HEK293 (cell line): ENCODE measurements at regions not wholly inside any gene's neighbourhood (a gene's known extent, or its start where the extent isn't known, plus 50 kb on each side); places are given as distances from the start of the nearest gene placed in this dataset.

Experiments used
- CTCF ChIA-PET: fragments of 350-600 bp; formaldehyde crosslinking; extraction: SDS; loops from one replicate; lab custom pipeline; 2021; ENCODE audit warnings: antibody characterized with exemption; lab: Yijun Ruan, JAX
- POLR2A ChIA-PET: fragments of 300-600 bp; formaldehyde crosslinking; extraction: SDS; loops from one replicate; lab custom pipeline; 2020; ENCODE audit warnings: antibody characterized with exemption, inconsistent platforms; lab: Yijun Ruan, JAX
- H3K27ac ChIP-seq: fragments of 200-500 bp; sonication (Bioruptor generic); 2 replicates; pipeline ENCODE4 v1.5.1; 2014; ENCODE audit warnings: low read depth, low read length, control low read depth, inconsistent platforms; ENCODE audit errors: extremely low read depth
- H3K36me3 ChIP-seq, 2 experiments: fragments of 200-500 bp in 1 of 2; sonication (Bioruptor generic) in 1 of 2; 1 replicate in 1 of 2; 2 replicates in 1 of 2; pipeline ENCODE4 v1.5.1; 2014 to 2017; ENCODE audit warnings: inconsistent platforms in 2 of 2, low read length in 2 of 2; ENCODE audit not compliant: control insufficient read depth in 2 of 2, insufficient read depth in 1 of 2
- H3K4me1 ChIP-seq: fragments of 200-500 bp; sonication (Bioruptor generic); 2 replicates; pipeline ENCODE4 v1.5.1; 2014; ENCODE audit warnings: mild to moderate bottlenecking, low read length, inconsistent platforms; ENCODE audit not compliant: control insufficient read depth, insufficient read depth
- H3K4me3 ChIP-seq: 2 replicates; pipeline ENCODE4 v1.5.1; 2011; ENCODE audit warnings: low read depth, mild to moderate bottlenecking, control low read depth, low read length, moderate library complexity
- H3K9me3 ChIP-seq: fragments of 200-500 bp; sonication (Bioruptor generic); 2 replicates; pipeline ENCODE4 v1.5.1; 2014; ENCODE audit warnings: low read depth, low read length, inconsistent platforms; ENCODE audit not compliant: control insufficient read depth, insufficient read depth
- BCL11A ChIP-seq: fragments of 450-650 bp; formaldehyde crosslinking; IDR thresholded peaks from 2 replicates; pipeline ENCODE4 v1.5.1; 2016; ENCODE audit warnings: low read depth, missing biosample characterization, missing genetic modification characterization
- GFI1B ChIP-seq: fragments of 450-650 bp; formaldehyde crosslinking; IDR thresholded peaks from 2 replicates; pipeline ENCODE4 v1.5.1; 2016; ENCODE audit warnings: missing biosample characterization, missing genetic modification characterization
- HOXD13 ChIP-seq: sonication (generic); formaldehyde crosslinking; IDR thresholded peaks from 2 replicates; pipeline ENCODE4 v1.8.0; 2022; ENCODE audit warnings: missing genetic modification reagents, borderline replicate concordance
- KLF1 ChIP-seq: fragments of 450-650 bp; formaldehyde crosslinking; IDR thresholded peaks from 2 replicates; pipeline ENCODE4 v1.5.1; 2016; ENCODE audit warnings: missing biosample characterization, missing genetic modification characterization
- KLF16 ChIP-seq: fragments of 450-650 bp; formaldehyde crosslinking; IDR thresholded peaks from 2 replicates; pipeline ENCODE4 v1.5.1; 2017; ENCODE audit warnings: missing biosample characterization, missing genetic modification characterization
- MZF1 ChIP-seq: fragments of 450-650 bp; formaldehyde crosslinking; IDR thresholded peaks from 2 replicates; pipeline ENCODE4 v1.5.1; 2017; ENCODE audit warnings: missing biosample characterization, missing genetic modification characterization, borderline replicate concordance
- SALL2 ChIP-seq: fragments of 450-650 bp; formaldehyde crosslinking; IDR thresholded peaks from 2 replicates; pipeline ENCODE4 v1.5.0; 2017; ENCODE audit warnings: missing biosample characterization, mild to moderate bottlenecking, missing genetic modification characterization, borderline replicate concordance
- YY2 ChIP-seq: fragments of 450-650 bp; formaldehyde crosslinking; IDR thresholded peaks from 2 replicates; pipeline ENCODE4 v1.5.1; 2016; ENCODE audit warnings: missing biosample characterization, missing genetic modification characterization
- ZIC2 ChIP-seq: fragments of 450-650 bp; formaldehyde crosslinking; IDR thresholded peaks from 2 replicates; pipeline ENCODE4 v1.5.1; 2016; ENCODE audit warnings: missing biosample characterization, missing genetic modification characterization
- ZNF155 ChIP-seq: fragments of 450-650 bp; formaldehyde crosslinking; IDR thresholded peaks from 2 replicates; pipeline ENCODE4 v1.5.1; 2016; ENCODE audit warnings: missing biosample characterization, missing genetic modification characterization
- ZNF16 ChIP-seq: fragments of 450-650 bp; formaldehyde crosslinking; IDR thresholded peaks from 2 replicates; pipeline ENCODE4 v1.5.1; 2016; ENCODE audit warnings: low read depth, missing biosample characterization, missing genetic modification characterization
- ZNF2 ChIP-seq: fragments of 450-650 bp; formaldehyde crosslinking; IDR thresholded peaks from 2 replicates; pipeline ENCODE4 v1.5.1; 2016; ENCODE audit warnings: missing biosample characterization, missing genetic modification characterization
- ZNF214 ChIP-seq: fragments of 450-650 bp; formaldehyde crosslinking; IDR thresholded peaks from 2 replicates; pipeline ENCODE4 v1.5.1; 2017; ENCODE audit warnings: missing biosample characterization, mild to moderate bottlenecking, missing genetic modification characterization, borderline replicate concordance
- ZNF24 ChIP-seq: fragments of 450-650 bp; formaldehyde crosslinking; IDR thresholded peaks from 2 replicates; pipeline ENCODE4 v1.5.1; 2016; ENCODE audit warnings: missing biosample characterization, missing genetic modification characterization
- ZNF248 ChIP-seq: fragments of 450-650 bp; formaldehyde crosslinking; IDR thresholded peaks from 2 replicates; pipeline ENCODE4 v1.5.1; 2017; ENCODE audit warnings: missing biosample characterization, missing genetic modification characterization
- ZNF274 ChIP-seq, 2 experiments: fragments of 200-500 bp in 1 of 2; fragments of 450-650 bp in 1 of 2; sonication (Bioruptor generic) in 1 of 2; formaldehyde crosslinking in 1 of 2; IDR thresholded peaks; 2 replicates each; pipeline versions ENCODE4 v1.5.1 to v1.6.1; 2014 to 2016; ENCODE audit warnings: borderline replicate concordance in 1 of 2, inconsistent platforms in 1 of 2, low read length in 1 of 2, missing biosample characterization in 1 of 2, missing genetic modification characterization in 1 of 2
- ZNF335 ChIP-seq: fragments of 450-650 bp; formaldehyde crosslinking; conservative IDR thresholded peaks from 2 replicates; pipeline ENCODE4 v1.5.1; 2016; ENCODE audit warnings: missing biosample characterization, missing genetic modification characterization
- ZNF37A ChIP-seq: fragments of 450-650 bp; IDR thresholded peaks from 2 replicates; pipeline ENCODE4 v1.5.1; 2018; ENCODE audit warnings: missing biosample characterization, missing genetic modification characterization
- ZNF426 ChIP-seq: fragments of 450-650 bp; formaldehyde crosslinking; IDR thresholded peaks from 2 replicates; pipeline ENCODE4 v1.5.1; 2017; ENCODE audit warnings: missing biosample characterization, missing genetic modification characterization, mild to moderate bottlenecking, inconsistent platforms, moderate library complexity
- ZNF488 ChIP-seq: fragments of 450-650 bp; formaldehyde crosslinking; IDR thresholded peaks from 2 replicates; pipeline ENCODE4 v1.5.1; 2016; ENCODE audit warnings: missing biosample characterization, missing genetic modification characterization
- ZNF518A ChIP-seq: fragments of 450-650 bp; formaldehyde crosslinking; conservative IDR thresholded peaks from 2 replicates; pipeline ENCODE4 v1.5.1; 2016; ENCODE audit warnings: low read depth, missing biosample characterization, missing genetic modification characterization
- ZNF521 ChIP-seq: fragments of 450-650 bp; formaldehyde crosslinking; IDR thresholded peaks from 2 replicates; pipeline ENCODE4 v1.5.1; 2017; ENCODE audit warnings: missing biosample characterization, mild to moderate bottlenecking, missing genetic modification characterization
- ZNF626 ChIP-seq: fragments of 450-650 bp; sonication (Bioruptor Pico); formaldehyde crosslinking; IDR thresholded peaks from 2 replicates; pipeline ENCODE4 v1.5.1; 2018; ENCODE audit warnings: missing biosample characterization, missing genetic modification characterization, inconsistent platforms
- ZNF645 ChIP-seq: fragments of 450-650 bp; formaldehyde crosslinking; IDR thresholded peaks from 2 replicates; pipeline ENCODE4; 2016; ENCODE audit warnings: missing biosample characterization, missing genetic modification characterization
- ZNF658 ChIP-seq: fragments of 450-650 bp; formaldehyde crosslinking; IDR thresholded peaks from 2 replicates; pipeline ENCODE4; 2016; ENCODE audit warnings: missing biosample characterization, missing genetic modification characterization
- ZNF785 ChIP-seq: fragments of 450-650 bp; formaldehyde crosslinking; IDR thresholded peaks from 2 replicates; pipeline ENCODE4 v1.5.1; 2016; ENCODE audit warnings: missing biosample characterization, missing genetic modification characterization
- ZNF792 ChIP-seq: fragments of 450-650 bp; formaldehyde crosslinking; IDR thresholded peaks from 2 replicates; pipeline ENCODE4 v1.5.1; 2016; ENCODE audit warnings: missing biosample characterization, missing genetic modification characterization
- ZNF843 ChIP-seq: fragments of 450-650 bp; formaldehyde crosslinking; IDR thresholded peaks from 2 replicates; pipeline ENCODE4 v1.5.1; 2016; ENCODE audit warnings: missing biosample characterization, missing genetic modification characterization
- TF ChIP-seq, protein P1 (sequence below): fragments of 450-650 bp; formaldehyde crosslinking; IDR thresholded peaks from 2 replicates; pipeline ENCODE4 v1.5.1; 2016; ENCODE audit warnings: missing biosample characterization, missing genetic modification characterization

- TF ChIP-seq ZNF274 (IDR thresholded peaks at IDR 0.05; ENCODE audit: low read length) (no peak), ZNF274 (tag by site-specific recombination; IDR thresholded peaks at IDR 0.05; ENCODE audit: borderline replicate concordance) (no peak), ZNF626 (tag by site-specific recombination) (no peak), YY2 (tag by site-specific recombination) (no peak), ZNF335 (no peak), ZNF518A (no peak), ZNF2 (tag by site-specific recombination) (no peak), ZNF24 (tag by site-specific recombination) (no peak), ZIC2 (tag by site-specific recombination) (no peak)
Measured at GRCh38 chr1:65090406-65090805, 57.6 kb upstream of the AK4 start (continued).

- ChIA-PET CTCF (no interaction called here), POLR2A (no interaction called here)
- H3K9me3 ChIP-seq, result no peaks in the 10 kb centered on the region
- no peaks in the 10 kb centered on the region for H3K36me3 ChIP-seq
- no peak overlapping the region for H3K27ac ChIP-seq
- TF ChIP-seq GFI1B (tag by site-specific recombination) (no peak), HOXD13 (no peak), ZNF214 (tag by site-specific recombination) (no peak), ZNF426 (tag by site-specific recombination) (no peak), ZNF785 (tag by site-specific recombination) (no peak), ZNF843 (tag by site-specific recombination) (no peak), ZNF645 (no peak), ZNF248 (tag by site-specific recombination) (no peak), ZNF155 (tag by site-specific recombination) (no peak), ZNF16 (tag by site-specific recombination) (no peak), KLF1 (no peak)
- peaks cover 7% of the 10 kb centered on the region; the same call in 1 of the 2 replicates for H3K4me1 ChIP-seq
- H3K4me3 ChIP-seq, result no peak overlapping the region
Measured at GRCh38 chr1:65092691-65093090, 55.3 kb upstream of the AK4 start.

DNA sequence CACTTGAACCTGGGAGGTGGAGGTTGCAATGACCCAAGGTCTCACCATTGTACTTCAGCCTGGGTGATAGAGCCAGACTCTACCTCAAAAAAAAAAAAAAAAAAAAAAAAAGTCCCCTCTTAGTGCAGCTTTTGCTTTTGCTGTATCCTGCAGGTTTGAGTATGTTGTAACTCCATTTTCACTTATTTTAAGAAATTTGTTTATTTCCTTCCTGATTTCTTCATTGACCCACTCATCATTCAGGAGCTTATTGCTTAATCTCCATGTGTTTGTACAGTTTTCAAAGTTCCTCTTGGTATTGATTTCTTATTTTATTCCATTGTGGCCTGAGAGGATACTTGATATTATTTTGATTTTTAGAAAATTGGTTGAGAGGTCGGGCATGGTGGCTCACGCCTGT is 50.9 kb upstream of the AK4 start:
- Histone ChIP-seq H3K4me3 (no peak overlapping the region), H3K9me3 (no peaks in the 10 kb centered on the region), H3K27ac (no peak overlapping the region), H3K36me3 (no peaks in the 10 kb centered on the region), H3K4me1 (no peaks in the 10 kb centered on the region)
- POLR2A ChIA-PET, result interaction anchor here (0.6 kb wide), 1 partner anchor 389 kb away, joined by 3 read pairs; no protein-coding TSS in a partner anchor
- TF ChIP-seq ZNF488 (tag by site-specific recombination), result no peak
- no peak for TF ChIP-seq KLF16 (tag by site-specific recombination)
- TF ChIP-seq MZF1, result no peak
- TF ChIP-seq, protein P1, sequence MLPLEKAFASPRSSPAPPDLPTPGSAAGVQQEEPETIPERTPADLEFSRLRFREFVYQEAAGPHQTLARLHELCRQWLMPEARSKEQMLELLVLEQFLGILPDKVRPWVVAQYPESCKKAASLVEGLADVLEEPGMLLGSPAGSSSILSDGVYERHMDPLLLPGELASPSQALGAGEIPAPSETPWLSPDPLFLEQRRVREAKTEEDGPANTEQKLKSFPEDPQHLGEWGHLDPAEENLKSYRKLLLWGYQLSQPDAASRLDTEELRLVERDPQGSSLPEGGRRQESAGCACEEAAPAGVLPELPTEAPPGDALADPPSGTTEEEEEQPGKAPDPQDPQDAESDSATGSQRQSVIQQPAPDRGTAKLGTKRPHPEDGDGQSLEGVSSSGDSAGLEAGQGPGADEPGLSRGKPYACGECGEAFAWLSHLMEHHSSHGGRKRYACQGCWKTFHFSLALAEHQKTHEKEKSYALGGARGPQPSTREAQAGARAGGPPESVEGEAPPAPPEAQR (tag by site-specific recombination), result no peak
- no peak for TF ChIP-seq ZNF792
- no peak for TF ChIP-seq BCL11A (tag by site-specific recombination)
- no peak for TF ChIP-seq ZNF658 (tag by site-specific recombination)
- TF ChIP-seq SALL2 (tag by site-specific recombination), result no peak
- no peak for TF ChIP-seq ZNF521 (tag by site-specific recombination)
- no peak for TF ChIP-seq ZNF37A (tag by site-specific recombination)
- CTCF ChIA-PET, result interaction anchor here (0.7 kb wide), 1 partner anchor 611 kb away, joined by 3 read pairs; no protein-coding TSS in a partner anchor
